Peyer's patch (tissue), 4 donors: ENCODE measurements at regions not wholly inside any gene's neighbourhood (a gene's known extent, or its start where the extent isn't known, plus 50 kb on each side); places are given as distances from the start of the nearest gene placed in this dataset.

Experiments used
- DNase-seq, 3 donors: peaks; one replicate each; pipeline ENCODE4 v3.0.0-alpha.2; 2017 to 2019
- H3K27ac ChIP-seq, 4 donors: fragments of 200-600 bp; sonication (generic); one replicate each; pipeline ENCODE4 v1.5.1; 2016 to 2019
- H3K27me3 ChIP-seq, 2 donors: fragments of 200-600 bp; sonication (generic); one replicate each; pipeline ENCODE4 v1.5.1; 2019
- H3K36me3 ChIP-seq, 3 donors: fragments of 200-600 bp; sonication (generic); one replicate each; pipeline ENCODE4 v1.5.1; 2016 to 2019
- H3K4me1 ChIP-seq, 4 donors: fragments of 200-600 bp; sonication (generic); one replicate each; pipeline ENCODE4 v1.5.1; 2016 to 2019
- H3K4me3 ChIP-seq, 4 donors: fragments of 200-600 bp; sonication (generic); 1 replicate in 3 of 4; 2 replicates in 1 of 4; pipeline ENCODE4 v1.5.1; 2016 to 2019; ENCODE audit warnings: mild to moderate bottlenecking in 1 of 4
- H3K9me3 ChIP-seq, 4 donors: fragments of 200-600 bp; sonication (generic); one replicate each; pipeline ENCODE4 v1.5.1; 2016 to 2019; ENCODE audit warnings: mild to moderate bottlenecking in 1 of 4
- CTCF ChIP-seq, 6 experiments: fragments of 450-650 bp in 4 of 6; fragments of 200-600 bp in 2 of 6; sonication (generic) in 1 of 6; IDR thresholded peaks; one replicate each; pipeline ENCODE4 v1.5.1; 2017 to 2019; ENCODE audit warnings: antibody characterized with exemption in 6 of 6, mild to moderate bottlenecking in 3 of 6, moderate library complexity in 1 of 6
- POLR2A ChIP-seq, 2 donors: fragments of 450-650 bp; IDR thresholded peaks; one replicate each; pipeline ENCODE4 v1.5.1; 2017; ENCODE audit warnings: antibody characterized with exemption in 2 of 2, mild to moderate bottlenecking in 2 of 2, moderate library complexity in 2 of 2
- small RNA-seq, 2 donors: library from RNA; depleted of rRNA; stranded (forward); fragments of <200 nt; gene quantifications; one replicate each; pipeline ENCODE3, GENCODE V24; 2016

- TF ChIP-seq POLR2A (IDR thresholded peaks at IDR 0.05) (no peak), CTCF (IDR thresholded peaks at IDR 0.05) (no peak)
- no peak for DNase-seq
- H3K4me3 ChIP-seq = no peak overlapping the region
Measured at GRCh38 chr11:36713715-36714114, 115.7 kb upstream of the RAG2 start.

DNA sequence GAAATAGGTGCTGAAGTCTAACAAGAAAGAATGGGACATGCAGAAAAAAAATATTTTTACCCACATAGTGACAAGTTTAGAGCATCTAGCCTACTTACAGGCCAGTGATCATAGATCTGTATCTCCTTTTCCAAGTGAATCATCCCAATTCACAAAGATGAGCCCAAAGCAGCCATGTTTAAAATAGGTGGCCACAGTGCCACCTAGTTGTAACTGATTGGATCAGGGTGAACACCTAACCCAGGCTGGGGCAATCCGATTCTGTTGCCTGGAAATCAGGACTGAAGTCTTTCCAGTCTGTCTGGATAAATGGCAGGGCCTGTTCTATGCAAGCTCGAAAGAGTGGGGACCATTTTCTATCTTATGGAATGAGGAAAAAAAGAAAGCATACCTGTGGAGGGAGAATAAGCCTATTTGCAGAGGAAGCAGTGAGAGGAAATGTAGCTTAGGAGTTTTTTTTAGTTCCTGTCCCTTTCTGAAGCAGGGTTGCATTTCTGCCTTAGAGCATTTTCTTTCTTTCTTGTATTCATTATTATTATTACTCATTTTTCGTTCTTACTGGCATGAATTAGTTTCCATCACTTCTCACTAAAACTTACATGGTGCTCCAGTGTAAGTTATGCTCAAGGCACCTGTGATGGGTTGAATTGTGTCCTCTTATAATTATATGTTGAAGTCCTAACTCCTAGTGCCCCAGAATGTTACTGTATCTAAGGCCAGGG lies 113.2 kb upstream of the RAG2 start:
- Histone ChIP-seq H3K9me3 (no peaks in the 10 kb centered on the region), H3K36me3 (no peaks in the 10 kb centered on the region), H3K4me3 (no peak overlapping the region), H3K27me3 (no peaks in the 10 kb centered on the region), H3K27ac (no peak overlapping the region), H3K4me1 (no peaks in the 10 kb centered on the region)
- TF ChIP-seq POLR2A (IDR thresholded peaks at IDR 0.05) (no peak), CTCF (IDR thresholded peaks at IDR 0.05) (no peak)
- no peak for DNase-seq

More at GRCh38 chr11:36713715-36714114, 115.7 kb upstream of the RAG2 start:
- H3K36me3 ChIP-seq = no peaks in the 10 kb centered on the region
- H3K9me3 ChIP-seq = no peaks in the 10 kb centered on the region
- no peaks in the 10 kb centered on the region for H3K4me1 ChIP-seq
- H3K27ac ChIP-seq = no peak overlapping the region
- H3K27me3 ChIP-seq = no peaks in the 10 kb centered on the region

Small RNAs in the stretch of these regions (small RNA-seq; reads per million reads assigned to genes)
- gene RF00322 (0 reads per million in 2 donors), gene RNU6-99P (0 reads per million in 2 donors)
